OCI-LY7 (cell line): ENCODE measurements at regions not wholly inside any gene's neighbourhood (a gene's known extent, or its start where the extent isn't known, plus 50 kb on each side); places are given as distances from the start of the nearest gene placed in this dataset.

Experiments
- BruUV-seq: library from RNA; stranded (reverse); fragments of 400-500 nt; replicated peaks from 2 replicates; lab custom pipeline; 2021; lab: Mats Ljungman, UMichigan
- CTCF ChIA-PET: fragments of 300-600 bp; sonication (Branson Sonifier 250); formaldehyde crosslinking; loops from one replicate; lab custom pipeline; 2022; ENCODE audit warnings: antibody characterized with exemption; ENCODE audit not compliant: unreplicated experiment; lab: Charles Lee
- POLR2A ChIA-PET: fragments of 300-600 bp; sonication (Branson Sonifier 250); formaldehyde crosslinking; loops from one replicate; lab custom pipeline; 2022; ENCODE audit warnings: antibody characterized with exemption; lab: Charles Lee
- DNase-seq: peaks from one replicate; pipeline ENCODE4 v3.0.0-alpha.2; 2015; ENCODE audit warnings: low spot score
- H2AFZ ChIP-seq: fragments of 200-600 bp; sonication (generic), shearing (Covaris generic); 2 replicates; pipeline ENCODE4 v1.6.1; 2014; ENCODE audit warnings: mild to moderate bottlenecking, antibody characterized with exemption, low read length, moderate library complexity
- H3K27ac ChIP-seq: fragments of 200-600 bp; sonication (generic); 2 replicates; pipeline ENCODE4 v1.5.1; 2014; ENCODE audit warnings: mixed run types, low read depth, mild to moderate bottlenecking, moderate library complexity, low read length, inconsistent platforms; ENCODE audit not compliant: poor library complexity, severe bottlenecking
- H3K36me3 ChIP-seq: fragments of 200-600 bp; sonication (generic); 2 replicates; pipeline ENCODE4 v1.6.1; 2014; ENCODE audit warnings: mild to moderate bottlenecking, antibody characterized with exemption, low read length, moderate library complexity, mixed read lengths; ENCODE audit not compliant: insufficient read depth
- H3K4me1 ChIP-seq: fragments of 200-600 bp; sonication (generic); 2 replicates; pipeline ENCODE4 v1.5.1; 2014; ENCODE audit warnings: mild to moderate bottlenecking, low read length; ENCODE audit not compliant: insufficient read depth, poor library complexity, severe bottlenecking
- H3K4me2 ChIP-seq: fragments of 200-600 bp; sonication (generic); 2 replicates; pipeline ENCODE4 v1.6.1; 2014; ENCODE audit warnings: mild to moderate bottlenecking, low read length
- H3K4me3 ChIP-seq: fragments of 200-600 bp; sonication (generic); 2 replicates; pipeline ENCODE4 v1.5.1; 2014; ENCODE audit warnings: mild to moderate bottlenecking, low read depth, low read length; ENCODE audit not compliant: poor library complexity, severe bottlenecking
- H3K79me2 ChIP-seq: fragments of 200-600 bp; sonication (generic); 2 replicates; pipeline ENCODE4 v1.6.1; 2016; ENCODE audit warnings: low read depth, mild to moderate bottlenecking, low read length, moderate library complexity, mixed read lengths; ENCODE audit not compliant: insufficient read depth
- H3K9me2 ChIP-seq: fragments of 200-600 bp; sonication (generic); 2 replicates; pipeline ENCODE4 v1.6.1; 2016; ENCODE audit warnings: mild to moderate bottlenecking, low read length, mixed read lengths; ENCODE audit not compliant: insufficient read depth
- H3K9me3 ChIP-seq: fragments of 200-600 bp; sonication (generic); 2 replicates; pipeline ENCODE4 v1.6.1; 2014; ENCODE audit warnings: mild to moderate bottlenecking, mixed run types, low read length, mixed read lengths
- H4K20me1 ChIP-seq: fragments of 200-600 bp; sonication (generic); 2 replicates; pipeline ENCODE4 v1.6.1; 2014; ENCODE audit warnings: mild to moderate bottlenecking, antibody characterized with exemption, low read length, moderate library complexity, mixed read lengths; ENCODE audit not compliant: insufficient read depth
- EZH2phosphoT487 ChIP-seq: fragments of 200-600 bp; sonication (generic); IDR thresholded peaks from 2 replicates; pipeline ENCODE4 v1.6.1; 2018; ENCODE audit warnings: low read depth, borderline replicate concordance, mild to moderate bottlenecking, mixed run types, antibody characterized with exemption, low read length, moderate library complexity, mixed read lengths
- intact Hi-C: fragments of 100-400 bp; cut with micrococcal nuclease; formaldehyde crosslinking; loops from one replicate; pipeline ENCODE4 v1.10.0; 2022; ENCODE audit not compliant: unreplicated experiment
- TF ChIP-seq, protein P1 (sequence below): fragments of 200-600 bp; sonication (generic); conservative IDR thresholded peaks from 2 replicates; pipeline ENCODE4 v1.5.1; 2014; ENCODE audit warnings: mild to moderate bottlenecking, antibody characterized with exemption, low read length, moderate library complexity, mixed read lengths

DNA sequence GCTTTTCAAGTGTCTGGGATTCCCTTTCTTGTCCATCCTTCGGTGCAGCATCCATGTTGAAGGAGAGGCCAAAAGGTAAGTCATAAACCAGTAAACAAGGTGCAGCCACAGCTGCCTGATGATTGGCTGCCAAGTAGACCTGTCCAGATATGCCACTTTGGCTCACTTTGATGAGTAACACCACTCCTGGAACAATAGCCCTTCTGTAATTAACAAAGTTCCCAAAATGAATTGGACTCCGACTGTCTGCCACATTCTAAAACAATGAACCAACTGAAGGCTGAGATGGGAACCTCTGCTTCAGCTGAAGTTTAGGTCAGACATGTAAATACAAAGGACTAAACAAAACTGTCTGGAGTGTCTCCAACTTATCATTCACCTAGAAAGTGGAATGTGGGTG is 82.2 kb upstream of the LGALSL start:
- Histone ChIP-seq H2AFZ (no peak overlapping the region), H3K36me3 (no peaks in the 10 kb centered on the region), H3K27ac (no peak overlapping the region), H3K79me2 (no peaks in the 10 kb centered on the region), H3K4me3 (no peak overlapping the region), H4K20me1 (no peaks in the 10 kb centered on the region), H3K4me1 (no peaks in the 10 kb centered on the region), H3K9me2 (no peaks in the 10 kb centered on the region), H3K9me3 (no peaks in the 10 kb centered on the region), H3K4me2 (no peak overlapping the region)
- ChIA-PET POLR2A (interaction anchor here (0.6 to 1.0 kb wide), 5 partner anchors 9 to 203 kb away, joined by 3 to 4 read pairs (median 3); no protein-coding TSS in a partner anchor), CTCF (no interaction called here)
- no peak for TF ChIP-seq EZH2phosphoT487
- TF ChIP-seq, protein P1, sequence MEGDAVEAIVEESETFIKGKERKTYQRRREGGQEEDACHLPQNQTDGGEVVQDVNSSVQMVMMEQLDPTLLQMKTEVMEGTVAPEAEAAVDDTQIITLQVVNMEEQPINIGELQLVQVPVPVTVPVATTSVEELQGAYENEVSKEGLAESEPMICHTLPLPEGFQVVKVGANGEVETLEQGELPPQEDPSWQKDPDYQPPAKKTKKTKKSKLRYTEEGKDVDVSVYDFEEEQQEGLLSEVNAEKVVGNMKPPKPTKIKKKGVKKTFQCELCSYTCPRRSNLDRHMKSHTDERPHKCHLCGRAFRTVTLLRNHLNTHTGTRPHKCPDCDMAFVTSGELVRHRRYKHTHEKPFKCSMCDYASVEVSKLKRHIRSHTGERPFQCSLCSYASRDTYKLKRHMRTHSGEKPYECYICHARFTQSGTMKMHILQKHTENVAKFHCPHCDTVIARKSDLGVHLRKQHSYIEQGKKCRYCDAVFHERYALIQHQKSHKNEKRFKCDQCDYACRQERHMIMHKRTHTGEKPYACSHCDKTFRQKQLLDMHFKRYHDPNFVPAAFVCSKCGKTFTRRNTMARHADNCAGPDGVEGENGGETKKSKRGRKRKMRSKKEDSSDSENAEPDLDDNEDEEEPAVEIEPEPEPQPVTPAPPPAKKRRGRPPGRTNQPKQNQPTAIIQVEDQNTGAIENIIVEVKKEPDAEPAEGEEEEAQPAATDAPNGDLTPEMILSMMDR = no peak
- no peak for DNase-seq
- intact Hi-C loops = no loop called here
- no TSS peak for BruUV-seq

DNA sequence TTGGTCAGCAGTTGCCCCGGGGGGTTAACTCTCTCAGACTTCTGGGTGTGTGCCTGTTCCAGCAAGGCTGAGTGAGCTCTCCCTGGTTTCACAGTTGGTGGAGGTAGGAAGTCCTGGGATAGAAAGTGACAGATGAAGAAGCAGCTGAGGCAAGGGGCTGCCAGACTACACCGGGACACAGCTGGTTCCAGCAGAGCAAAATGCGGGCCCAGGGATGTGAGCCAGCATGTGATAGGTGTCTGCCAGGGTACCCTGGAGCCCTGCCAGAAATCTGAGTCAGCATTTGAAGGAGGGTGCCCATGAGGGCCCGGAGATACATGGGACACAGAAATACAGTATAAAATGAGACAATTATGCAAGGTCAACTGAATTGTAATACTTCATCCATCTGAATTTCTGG is 79.3 kb upstream of the LGALSL start:
- intact Hi-C loops = no loop called here
- Histone ChIP-seq H3K9me2 (no peaks in the 10 kb centered on the region), H3K79me2 (no peaks in the 10 kb centered on the region), H3K27ac (no peak overlapping the region), H3K36me3 (no peaks in the 10 kb centered on the region), H3K4me3 (no peak overlapping the region), H3K4me2 (no peak overlapping the region), H3K9me3 (no peaks in the 10 kb centered on the region), H2AFZ (no peak overlapping the region), H4K20me1 (no peaks in the 10 kb centered on the region), H3K4me1 (no peaks in the 10 kb centered on the region)
- no TSS peak for BruUV-seq
- DNase-seq = no peak
- CTCF ChIA-PET = no interaction called here
- TF ChIP-seq, protein P1 = no peak
- TF ChIP-seq EZH2phosphoT487 = no peak
- POLR2A ChIA-PET = no interaction called here

DNA sequence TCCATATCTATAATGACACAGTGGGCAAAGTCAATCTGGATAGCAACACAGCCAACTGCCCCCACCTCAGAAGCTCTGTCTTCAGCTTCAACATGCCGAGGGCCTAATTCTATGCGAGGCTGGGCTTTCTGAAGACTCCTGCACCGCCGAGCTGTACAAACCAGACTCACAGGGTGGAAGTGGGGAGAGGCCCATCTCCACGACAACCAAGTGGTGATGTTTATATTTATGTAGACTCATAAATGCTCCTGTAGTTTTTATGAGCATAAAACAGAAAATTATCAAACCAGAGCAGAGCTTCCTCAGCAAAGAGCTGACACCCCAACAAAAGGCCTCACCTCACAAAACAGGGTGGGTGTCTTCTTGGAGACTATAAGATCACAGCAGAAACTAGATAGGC is 77.0 kb upstream of the LGALSL start:
- H3K79me2 ChIP-seq = no peaks in the 10 kb centered on the region
- H3K9me2 ChIP-seq = no peaks in the 10 kb centered on the region
- intact Hi-C loops = no loop called here
- no peaks in the 10 kb centered on the region for H3K4me1 ChIP-seq
- no peaks in the 10 kb centered on the region for H4K20me1 ChIP-seq
- CTCF ChIA-PET = no interaction called here
- no peak overlapping the region for H3K4me3 ChIP-seq
- BruUV-seq = no TSS peak
- H3K9me3 ChIP-seq = no peaks in the 10 kb centered on the region
- H3K36me3 ChIP-seq = no peaks in the 10 kb centered on the region
- no peak for DNase-seq
- POLR2A ChIA-PET = interaction anchor here (0.6 kb wide), 1 partner anchor 653 kb away, joined by 5 read pairs; no protein-coding TSS in a partner anchor
- no peak overlapping the region for H3K4me2 ChIP-seq
- no peak overlapping the region for H3K27ac ChIP-seq
- TF ChIP-seq EZH2phosphoT487 = no peak
- TF ChIP-seq, protein P1 = no peak
- no peak overlapping the region for H2AFZ ChIP-seq
